Colonic mucosa (tissue), 4 donors: ENCODE measurements at regions not wholly inside any gene's neighbourhood (a gene's known extent, or its start where the extent isn't known, plus 50 kb on each side); places are given as distances from the start of the nearest gene placed in this dataset.

Source experiments
- DNase-seq: peaks from one replicate; pipeline ENCODE4 v3.0.0-alpha.2; 2020
- H3K27ac ChIP-seq: fragments of 200-600 bp; one replicate; pipeline ENCODE4 v1.8.0; 2021
- H3K27me3 ChIP-seq: fragments of 200-600 bp; one replicate; pipeline ENCODE4 v1.8.0; 2021
- H3K36me3 ChIP-seq: fragments of 200-600 bp; one replicate; pipeline ENCODE4 v1.8.0; 2021
- H3K4me1 ChIP-seq: fragments of 200-600 bp; one replicate; pipeline ENCODE4 v1.8.0; 2021; ENCODE audit warnings: mild to moderate bottlenecking
- H3K4me3 ChIP-seq: fragments of 200-600 bp; one replicate; pipeline ENCODE4 v1.8.0; 2021
- H3K9ac ChIP-seq, 2 donors: one replicate each; pipeline ENCODE4 v1.7.0; 2013; ENCODE audit warnings: control low read depth in 2 of 2, low read depth in 2 of 2, low read length in 2 of 2
- H3K9me3 ChIP-seq: fragments of 200-600 bp; one replicate; pipeline ENCODE4 v1.8.0; 2021
- intact Hi-C: fragments of 100-400 bp; cut with DNase I; formaldehyde crosslinking; loops from one replicate; pipeline ENCODE4 v1.14.1; 2022
- TF ChIP-seq, protein P1 (sequence below): fragments of 200-600 bp; IDR thresholded peaks from one replicate; pipeline ENCODE4 v1.8.0; 2022; ENCODE audit warnings: antibody characterized with exemption, mild to moderate bottlenecking
- donor health status: healthy.
- donor health status: DM: no; HTN: no; CAD: no.
- donor health status: DM: no; HTN: no; CAD: no.

GRCh38 chr3:87349833-87350232 is 73.4 kb upstream of the POU1F1 start:
- TF ChIP-seq, protein P1, sequence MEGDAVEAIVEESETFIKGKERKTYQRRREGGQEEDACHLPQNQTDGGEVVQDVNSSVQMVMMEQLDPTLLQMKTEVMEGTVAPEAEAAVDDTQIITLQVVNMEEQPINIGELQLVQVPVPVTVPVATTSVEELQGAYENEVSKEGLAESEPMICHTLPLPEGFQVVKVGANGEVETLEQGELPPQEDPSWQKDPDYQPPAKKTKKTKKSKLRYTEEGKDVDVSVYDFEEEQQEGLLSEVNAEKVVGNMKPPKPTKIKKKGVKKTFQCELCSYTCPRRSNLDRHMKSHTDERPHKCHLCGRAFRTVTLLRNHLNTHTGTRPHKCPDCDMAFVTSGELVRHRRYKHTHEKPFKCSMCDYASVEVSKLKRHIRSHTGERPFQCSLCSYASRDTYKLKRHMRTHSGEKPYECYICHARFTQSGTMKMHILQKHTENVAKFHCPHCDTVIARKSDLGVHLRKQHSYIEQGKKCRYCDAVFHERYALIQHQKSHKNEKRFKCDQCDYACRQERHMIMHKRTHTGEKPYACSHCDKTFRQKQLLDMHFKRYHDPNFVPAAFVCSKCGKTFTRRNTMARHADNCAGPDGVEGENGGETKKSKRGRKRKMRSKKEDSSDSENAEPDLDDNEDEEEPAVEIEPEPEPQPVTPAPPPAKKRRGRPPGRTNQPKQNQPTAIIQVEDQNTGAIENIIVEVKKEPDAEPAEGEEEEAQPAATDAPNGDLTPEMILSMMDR = no peak
- no peak overlapping the region for H3K9ac ChIP-seq
- H3K36me3 ChIP-seq = no peaks in the 10 kb centered on the region
- no peak for DNase-seq
- no peak overlapping the region for H3K4me3 ChIP-seq
- no peak overlapping the region for H3K27ac ChIP-seq
- no peaks in the 10 kb centered on the region for H3K27me3 ChIP-seq
- intact Hi-C loops = loop anchor here (5.0 kb wide), 1 partner anchor 152 kb away; no protein-coding TSS in a partner anchor
- no peaks in the 10 kb centered on the region for H3K4me1 ChIP-seq
- H3K9me3 ChIP-seq = no peaks in the 10 kb centered on the region

DNA sequence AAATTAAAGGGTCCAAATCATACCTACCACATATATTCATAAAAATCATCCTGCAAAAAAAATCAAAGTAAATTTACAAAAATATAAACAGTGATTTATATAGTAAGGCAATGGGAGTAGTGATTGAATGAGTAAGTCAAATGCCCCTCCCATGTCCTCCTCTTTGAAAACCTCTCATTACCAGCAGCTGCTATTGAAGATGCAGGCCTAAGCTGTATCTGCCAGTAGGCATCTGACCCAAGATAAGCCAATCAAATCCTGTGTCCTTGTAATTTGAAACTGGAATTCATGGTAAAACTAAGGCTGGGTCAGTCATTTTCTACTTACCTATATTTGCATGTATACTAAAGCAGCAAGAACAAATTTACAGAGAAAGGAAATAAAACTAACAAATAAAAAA is 60.4 kb upstream of the POU1F1 start:
- TF ChIP-seq, protein P1 = no peak
- intact Hi-C loops = no loop called here
- H3K27me3 ChIP-seq = no peaks in the 10 kb centered on the region
- no peak overlapping the region for H3K27ac ChIP-seq
- DNase-seq = no peak
- no peaks in the 10 kb centered on the region for H3K9me3 ChIP-seq
- no peak overlapping the region for H3K4me3 ChIP-seq
- no peaks in the 10 kb centered on the region for H3K4me1 ChIP-seq
- no peak overlapping the region for H3K9ac ChIP-seq
- H3K36me3 ChIP-seq = no peaks in the 10 kb centered on the region

- intact Hi-C loops = no loop called here
- Histone ChIP-seq H3K9ac (no peak overlapping the region), H3K27ac (no peak overlapping the region)
Measured at GRCh38 chr3:87335931-87336330, 59.5 kb upstream of the POU1F1 start.

GRCh38 chr3:87333393-87333892 is 57.1 kb upstream of the POU1F1 start:
- no peaks in the 10 kb centered on the region for H3K4me1 ChIP-seq
- no peaks in the 10 kb centered on the region for H3K27me3 ChIP-seq
- intact Hi-C loops = no loop called here
- no peak overlapping the region for H3K4me3 ChIP-seq
- no peaks in the 10 kb centered on the region for H3K9me3 ChIP-seq
- H3K9ac ChIP-seq = no peak overlapping the region
- peak; percentile 44 for DNase-seq
- TF ChIP-seq, protein P1 = no peak
- no peaks in the 10 kb centered on the region for H3K36me3 ChIP-seq
- peak overlapping the region; percentile 72 for H3K27ac ChIP-seq

More at GRCh38 chr3:87335931-87336330, 59.5 kb upstream of the POU1F1 start:
- H3K9me3 ChIP-seq = no peaks in the 10 kb centered on the region
- H3K27me3 ChIP-seq = no peaks in the 10 kb centered on the region
- DNase-seq = no peak
- H3K4me3 ChIP-seq = no peak overlapping the region
- H3K36me3 ChIP-seq = no peaks in the 10 kb centered on the region
- TF ChIP-seq, protein P1 = no peak
- H3K4me1 ChIP-seq = no peaks in the 10 kb centered on the region

DNA sequence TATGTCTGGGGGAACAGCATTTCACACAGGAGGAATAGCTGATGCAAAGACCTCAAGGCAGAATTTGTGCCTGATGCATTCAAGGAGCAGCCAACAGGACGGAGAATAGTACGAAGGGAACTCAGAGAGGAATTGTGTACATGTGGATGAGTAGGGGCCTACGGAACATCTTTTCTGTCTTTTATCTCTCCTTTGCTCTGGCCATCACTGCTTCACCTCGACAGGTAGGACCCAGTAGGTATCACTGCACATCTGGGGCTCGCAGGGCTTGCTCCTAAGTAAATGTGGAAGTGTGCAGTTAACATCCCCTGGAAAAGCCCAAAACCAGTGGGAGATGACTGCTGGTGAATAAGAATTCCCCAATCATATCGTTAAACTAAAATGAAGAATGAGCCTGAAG is 56.4 kb upstream of the POU1F1 start:
- Histone ChIP-seq H3K27ac (peak overlapping the region; percentile 53), H3K4me1 (no peaks in the 10 kb centered on the region), H3K9me3 (no peaks in the 10 kb centered on the region), H3K36me3 (no peaks in the 10 kb centered on the region), H3K4me3 (no peak overlapping the region), H3K9ac (no peak overlapping the region), H3K27me3 (no peaks in the 10 kb centered on the region)
- intact Hi-C loops = no loop called here
- no peak for DNase-seq
- TF ChIP-seq, protein P1 = no peak

- Histone ChIP-seq H3K9ac (no peak overlapping the region), H3K27me3 (no peaks in the 10 kb centered on the region), H3K4me1 (no peaks in the 10 kb centered on the region), H3K9me3 (no peaks in the 10 kb centered on the region), H3K4me3 (no peak overlapping the region), H3K27ac (no peak overlapping the region), H3K36me3 (no peaks in the 10 kb centered on the region)
- intact Hi-C loops = no loop called here
- TF ChIP-seq, protein P1 = no peak
- DNase-seq = no peak
Measured at GRCh38 chr3:87329065-87329464, 52.7 kb upstream of the POU1F1 start.
